PC-3 (cell line): ENCODE measurements at regions not wholly inside any gene's neighbourhood (a gene's known extent, or its start where the extent isn't known, plus 50 kb on each side); places are given as distances from the start of the nearest gene placed in this dataset.

Source experiments
- ATAC-seq: fragments of 200-7000 bp; cut with Tn5 transposase; 2 replicates; pipeline ENCODE4 v1.9.1; 2020; ENCODE audit warnings: mild to moderate bottlenecking, moderate library complexity
- BruUV-seq: library from RNA; stranded (reverse); fragments of 400-500 nt; replicated peaks from 2 replicates; lab custom pipeline; 2021; lab: Mats Ljungman, UMichigan
- CTCF ChIA-PET: fragments of 300-600 bp; sonication (Branson Sonifier 250); formaldehyde crosslinking; loops from one replicate; lab custom pipeline; 2022; ENCODE audit warnings: antibody characterized with exemption; lab: Charles Lee
- POLR2A ChIA-PET: fragments of 300-600 bp; sonication (Branson Sonifier 250); formaldehyde crosslinking; loops from one replicate; lab custom pipeline; 2022; ENCODE audit warnings: antibody characterized with exemption; ENCODE audit not compliant: unreplicated experiment; lab: Charles Lee
- DNase-seq: peaks from one replicate; pipeline ENCODE4 v3.0.0-alpha.2; 2015
- H2AFZ ChIP-seq: fragments of 300-600 bp; sonication (generic); 2 replicates; pipeline ENCODE4 v1.6.0; 2016; ENCODE audit warnings: antibody characterized with exemption, low read length
- H3F3A ChIP-seq: fragments of 300-600 bp; sonication (generic); one replicate; pipeline ENCODE4 v1.6.0; 2017; ENCODE audit warnings: antibody characterized with exemption, low read length, control low read depth, mild to moderate bottlenecking; ENCODE audit not compliant: unreplicated experiment
- H3K27ac ChIP-seq: fragments of 300-600 bp; sonication (generic); 2 replicates; pipeline ENCODE4 v1.5.1; 2016; ENCODE audit warnings: mild to moderate bottlenecking, low read length
- H3K27me3 ChIP-seq: fragments of 300-600 bp; sonication (generic); 2 replicates; pipeline ENCODE4 v1.6.1; 2016; ENCODE audit warnings: low read length, mixed read lengths
- H3K36me3 ChIP-seq: fragments of 300-600 bp; sonication (generic); 2 replicates; pipeline ENCODE4 v1.6.1; 2016; ENCODE audit warnings: low read depth, mixed run types, low read length, mixed read lengths
- H3K4me1 ChIP-seq: fragments of 300-600 bp; sonication (generic); 2 replicates; pipeline ENCODE4 v1.5.1; 2016; ENCODE audit warnings: low read length; ENCODE audit not compliant: insufficient read depth
- H3K4me2 ChIP-seq: fragments of 300-600 bp; sonication (generic); 2 replicates; pipeline ENCODE4 v1.6.0; 2016; ENCODE audit warnings: low read length
- H3K4me3 ChIP-seq: fragments of 300-600 bp; sonication (generic); 2 replicates; pipeline ENCODE4 v1.5.1; 2016; ENCODE audit warnings: mild to moderate bottlenecking, low read length, mixed read lengths
- H3K79me2 ChIP-seq: fragments of 300-600 bp; sonication (generic); 2 replicates; pipeline ENCODE4 v1.6.1; 2017; ENCODE audit warnings: low read length, mixed read lengths
- H3K9ac ChIP-seq: fragments of 300-600 bp; sonication (generic); 2 replicates; pipeline ENCODE4 v1.6.0; 2016; ENCODE audit warnings: mild to moderate bottlenecking, low read length
- H3K9me2 ChIP-seq: fragments of 300-600 bp; sonication (generic); replicated peaks from 2 replicates; pipeline ENCODE4 v1.6.1; 2016; ENCODE audit warnings: mixed run types, low read length, mixed read lengths
- H3K9me3 ChIP-seq: fragments of 300-600 bp; sonication (generic); 2 replicates; pipeline ENCODE4 v1.6.1; 2016; ENCODE audit warnings: low read length, mixed read lengths
- H4K20me1 ChIP-seq: fragments of 300-600 bp; sonication (generic); 2 replicates; pipeline ENCODE4 v1.6.1; 2016; ENCODE audit warnings: low read length, mixed read lengths
- CTCF ChIP-seq: fragments of 300-600 bp; sonication (generic); conservative IDR thresholded peaks from 2 replicates; pipeline ENCODE4 v1.5.1; 2017; ENCODE audit warnings: antibody characterized with exemption, low read depth, mild to moderate bottlenecking, low read length
- EZH2 ChIP-seq: fragments of 300-600 bp; sonication (generic); IDR thresholded peaks from one replicate; pipeline ENCODE4 v1.6.1; 2017; ENCODE audit warnings: antibody characterized with exemption, mild to moderate bottlenecking, low read length; ENCODE audit not compliant: unreplicated experiment
- EZH2phosphoT487 ChIP-seq: fragments of 300-600 bp; sonication (generic); IDR thresholded peaks from 2 replicates; pipeline ENCODE4 v1.6.1; 2018; ENCODE audit warnings: mild to moderate bottlenecking, antibody characterized with exemption, low read length, borderline replicate concordance
- intact Hi-C: fragments of 100-400 bp; cut with micrococcal nuclease; formaldehyde crosslinking; loops from 2 replicates; pipeline ENCODE4 v1.9.0; 2023

GRCh38 chr5:164555809-164556208 lies 1050.4 kb downstream of the MAT2B start:
- Histone ChIP-seq H3K27me3 (no peaks in the 10 kb centered on the region), H2AFZ (no peak overlapping the region), H3K9ac (no peak overlapping the region), H3K27ac (no peak overlapping the region), H3K4me1 (no peaks in the 10 kb centered on the region), H4K20me1 (no peaks in the 10 kb centered on the region), H3K4me3 (no peak overlapping the region), H3K36me3 (no peaks in the 10 kb centered on the region), H3K4me2 (no peak overlapping the region), H3K79me2 (no peaks in the 10 kb centered on the region), H3F3A (no peaks in the 10 kb centered on the region), H3K9me3 (no peaks in the 10 kb centered on the region), H3K9me2 (no peaks in the 10 kb centered on the region)
- ChIA-PET CTCF (no interaction called here), POLR2A (no interaction called here)
- DNase-seq = peak; percentile 26
- BruUV-seq = no TSS peak
- no peak for TF ChIP-seq EZH2
- TF ChIP-seq EZH2phosphoT487 = no peak
- no peak for TF ChIP-seq CTCF
- intact Hi-C loops = no loop called here
- ATAC-seq = peak; percentile 62

GRCh38 chr5:164560216-164560615 lies 1054.8 kb downstream of the MAT2B start:
- ATAC-seq = no peak
- BruUV-seq = no TSS peak
- CTCF ChIA-PET = no interaction called here

GRCh38 chr5:164561933-164562872 lies 1056.8 kb downstream of the MAT2B start:
- Histone ChIP-seq H3K4me1 (no peaks in the 10 kb centered on the region), H3K27ac (no peak overlapping the region), H3F3A (no peaks in the 10 kb centered on the region), H3K9me3 (no peaks in the 10 kb centered on the region), H3K27me3 (no peaks in the 10 kb centered on the region), H3K79me2 (no peaks in the 10 kb centered on the region), H3K4me2 (no peak overlapping the region), H3K9me2 (no peaks in the 10 kb centered on the region), H3K4me3 (no peak overlapping the region), H2AFZ (no peak overlapping the region), H3K9ac (no peak overlapping the region), H3K36me3 (no peaks in the 10 kb centered on the region), H4K20me1 (no peaks in the 10 kb centered on the region)
- ATAC-seq (no peak), DNase-seq (no peak)
- ChIA-PET CTCF (no interaction called here), POLR2A (no interaction called here)
- BruUV-seq = no TSS peak
- intact Hi-C loops = no loop called here
- TF ChIP-seq EZH2phosphoT487 = no peak
- no peak for TF ChIP-seq EZH2
- TF ChIP-seq CTCF = no peak

More at GRCh38 chr5:164560216-164560615, 1054.8 kb downstream of the MAT2B start:
- TF ChIP-seq EZH2 = no peak
- no peak overlapping the region for H3K4me3 ChIP-seq
- no peaks in the 10 kb centered on the region for H3K4me1 ChIP-seq
- H3K9me3 ChIP-seq = no peaks in the 10 kb centered on the region
- no peaks in the 10 kb centered on the region for H3K36me3 ChIP-seq
- no peak for DNase-seq
- no peaks in the 10 kb centered on the region for H3K9me2 ChIP-seq
- no peak overlapping the region for H2AFZ ChIP-seq
- intact Hi-C loops = no loop called here
- no peaks in the 10 kb centered on the region for H3K79me2 ChIP-seq
- H3K27ac ChIP-seq = no peak overlapping the region
- H3K27me3 ChIP-seq = no peaks in the 10 kb centered on the region
- no peak overlapping the region for H3K4me2 ChIP-seq
- no peaks in the 10 kb centered on the region for H4K20me1 ChIP-seq
- no peak overlapping the region for H3K9ac ChIP-seq
- POLR2A ChIA-PET = no interaction called here
- no peaks in the 10 kb centered on the region for H3F3A ChIP-seq
